ENCODE measurements at regions not wholly inside any gene's neighbourhood (a gene's known extent, or its start where the extent isn't known, plus 50 kb on each side); places are given as distances from the start of the nearest gene placed in this dataset.

DNA sequence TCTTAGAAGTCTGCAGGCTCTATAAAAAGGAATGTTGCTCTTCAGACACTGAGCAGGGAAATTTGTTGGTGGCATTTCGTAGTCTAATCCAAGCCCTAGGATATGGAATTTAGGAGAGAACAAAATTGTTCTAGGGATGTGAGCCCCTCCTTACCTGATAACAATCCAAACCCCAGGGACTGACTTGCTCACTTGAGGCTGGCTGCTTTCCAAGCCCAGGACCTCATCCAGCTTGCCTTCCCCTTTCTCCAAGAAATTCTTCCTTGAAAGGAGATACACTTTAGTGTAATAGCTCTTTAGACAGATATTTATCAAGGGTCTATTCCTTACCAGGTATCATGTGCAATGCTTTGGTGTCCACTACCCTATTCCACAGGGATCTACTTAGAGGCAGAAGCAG is 279.8 kb downstream of the C1D start:
- TF ChIP-seq, protein P1, sequence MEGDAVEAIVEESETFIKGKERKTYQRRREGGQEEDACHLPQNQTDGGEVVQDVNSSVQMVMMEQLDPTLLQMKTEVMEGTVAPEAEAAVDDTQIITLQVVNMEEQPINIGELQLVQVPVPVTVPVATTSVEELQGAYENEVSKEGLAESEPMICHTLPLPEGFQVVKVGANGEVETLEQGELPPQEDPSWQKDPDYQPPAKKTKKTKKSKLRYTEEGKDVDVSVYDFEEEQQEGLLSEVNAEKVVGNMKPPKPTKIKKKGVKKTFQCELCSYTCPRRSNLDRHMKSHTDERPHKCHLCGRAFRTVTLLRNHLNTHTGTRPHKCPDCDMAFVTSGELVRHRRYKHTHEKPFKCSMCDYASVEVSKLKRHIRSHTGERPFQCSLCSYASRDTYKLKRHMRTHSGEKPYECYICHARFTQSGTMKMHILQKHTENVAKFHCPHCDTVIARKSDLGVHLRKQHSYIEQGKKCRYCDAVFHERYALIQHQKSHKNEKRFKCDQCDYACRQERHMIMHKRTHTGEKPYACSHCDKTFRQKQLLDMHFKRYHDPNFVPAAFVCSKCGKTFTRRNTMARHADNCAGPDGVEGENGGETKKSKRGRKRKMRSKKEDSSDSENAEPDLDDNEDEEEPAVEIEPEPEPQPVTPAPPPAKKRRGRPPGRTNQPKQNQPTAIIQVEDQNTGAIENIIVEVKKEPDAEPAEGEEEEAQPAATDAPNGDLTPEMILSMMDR (IDR thresholded peaks at IDR 0.05): no peak
- no peak for TF ChIP-seq TP53 (CRISPR knock-in tag; IDR thresholded peaks at IDR 0.05)
- TF ChIP-seq HDAC2 (IDR thresholded peaks at IDR 0.05): no peak
- TF ChIP-seq, protein P2, sequence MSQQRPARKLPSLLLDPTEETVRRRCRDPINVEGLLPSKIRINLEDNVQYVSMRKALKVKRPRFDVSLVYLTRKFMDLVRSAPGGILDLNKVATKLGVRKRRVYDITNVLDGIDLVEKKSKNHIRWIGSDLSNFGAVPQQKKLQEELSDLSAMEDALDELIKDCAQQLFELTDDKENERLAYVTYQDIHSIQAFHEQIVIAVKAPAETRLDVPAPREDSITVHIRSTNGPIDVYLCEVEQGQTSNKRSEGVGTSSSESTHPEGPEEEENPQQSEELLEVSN (IDR thresholded peaks at IDR 0.05; ENCODE audit: borderline replicate concordance, low read depth): no peak
- no peak for TF ChIP-seq RAD21 (conservative IDR thresholded peaks at IDR 0.05 in 1 of 2, IDR thresholded peaks at IDR 0.05 in 1 of 2)
- TF ChIP-seq MYC (IDR thresholded peaks at IDR 0.05; ENCODE audit: borderline replicate concordance, low read length): no peak
- no peak for TF ChIP-seq EP300 (IDR thresholded peaks at IDR 0.05)
- TF ChIP-seq, protein P3, sequence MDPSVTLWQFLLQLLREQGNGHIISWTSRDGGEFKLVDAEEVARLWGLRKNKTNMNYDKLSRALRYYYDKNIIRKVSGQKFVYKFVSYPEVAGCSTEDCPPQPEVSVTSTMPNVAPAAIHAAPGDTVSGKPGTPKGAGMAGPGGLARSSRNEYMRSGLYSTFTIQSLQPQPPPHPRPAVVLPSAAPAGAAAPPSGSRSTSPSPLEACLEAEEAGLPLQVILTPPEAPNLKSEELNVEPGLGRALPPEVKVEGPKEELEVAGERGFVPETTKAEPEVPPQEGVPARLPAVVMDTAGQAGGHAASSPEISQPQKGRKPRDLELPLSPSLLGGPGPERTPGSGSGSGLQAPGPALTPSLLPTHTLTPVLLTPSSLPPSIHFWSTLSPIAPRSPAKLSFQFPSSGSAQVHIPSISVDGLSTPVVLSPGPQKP (IDR thresholded peaks at IDR 0.05; ENCODE audit: low read depth, low read length): no peak
